H1 (cell line): ENCODE measurements at regions not wholly inside any gene's neighbourhood (a gene's known extent, or its start where the extent isn't known, plus 50 kb on each side); places are given as distances from the start of the nearest gene placed in this dataset.

ENCODE experiments used
- CTCF ChIA-PET: fragments of 300-600 bp; sonication (Branson Sonifier 250); formaldehyde crosslinking; loops from one replicate; lab custom pipeline; 2021; ENCODE audit not compliant: partially characterized antibody; lab: Charles Lee
- POLR2A ChIA-PET: fragments of 300-600 bp; sonication (Branson Sonifier 250); formaldehyde crosslinking; loops from one replicate; lab custom pipeline; 2021; ENCODE audit warnings: inconsistent platforms; ENCODE audit not compliant: partially characterized antibody; lab: Charles Lee
- DNase-seq, 2 experiments: peaks; one replicate each; pipeline versions ENCODE4 v3.0.0 to v3.0.0-alpha.2; 2010 to 2022; ENCODE audit warnings: low spot score in 2 of 2, low read depth in 1 of 2, mixed read lengths in 1 of 2
- FAIRE-seq: peaks from 2 replicates; lab custom pipeline; 2011; peaks lifted over from hg19 to GRCh38; lab: Jason Lieb, UNC
- H2AFZ ChIP-seq: 2 replicates; pipeline ENCODE4 v1.8.1; 2012; ENCODE audit warnings: low read length, inconsistent platforms
- H2AK5ac ChIP-seq: 2 replicates; pipeline ENCODE4 v1.6.1; 2013; ENCODE audit warnings: low read depth, low read length
- H2BK120ac ChIP-seq: replicated peaks from 2 replicates; pipeline ENCODE3; 2013; ENCODE audit warnings: low read depth, low read length, inconsistent platforms
- H2BK12ac ChIP-seq: 2 replicates; pipeline ENCODE4 v1.6.1; 2013; ENCODE audit warnings: low read depth, low read length
- H2BK15ac ChIP-seq: 2 replicates; pipeline ENCODE4 v1.6.1; 2013; ENCODE audit warnings: low read length
- H2BK20ac ChIP-seq: 2 replicates; pipeline ENCODE4 v1.6.1; 2013; ENCODE audit warnings: low read length
- H2BK5ac ChIP-seq: 2 replicates; pipeline ENCODE4 v1.6.1; 2013; ENCODE audit warnings: low read depth, low read length
- H3K14ac ChIP-seq: 2 replicates; pipeline ENCODE4 v1.6.1; 2013; ENCODE audit warnings: inconsistent platforms; ENCODE audit not compliant: insufficient read length
- H3K18ac ChIP-seq: 2 replicates; pipeline ENCODE4 v1.6.1; 2013; ENCODE audit warnings: low read length; ENCODE audit errors: extremely low read depth
- H3K23ac ChIP-seq: 2 replicates; pipeline ENCODE4 v1.6.1; 2013; ENCODE audit warnings: inconsistent platforms; ENCODE audit not compliant: insufficient read length
- H3K23me2 ChIP-seq: 2 replicates; pipeline ENCODE4 v1.6.1; 2013; ENCODE audit warnings: low read depth, low read length
- H3K27ac ChIP-seq: 2 replicates; pipeline ENCODE4 v1.6.1; 2011; ENCODE audit warnings: low read depth, low read length, inconsistent platforms
- H3K27me3 ChIP-seq, 4 experiments: replicated peaks in 1 of 4; 1 replicate in 1 of 4; 2 replicates in 3 of 4; pipeline versions ENCODE4 v1.6.1 to v1.8.1; 2011 to 2013; ENCODE audit warnings: low read length in 3 of 4, mild to moderate bottlenecking in 3 of 4, inconsistent platforms in 2 of 4, mixed read lengths in 2 of 4, moderate library complexity in 1 of 4; ENCODE audit not compliant: control insufficient read depth in 3 of 4, insufficient read depth in 3 of 4; ENCODE audit errors: extremely low read depth in 1 of 4
- H3K36me3 ChIP-seq, 4 experiments: 2 replicates each; pipeline versions ENCODE4 v1.6.1 to v1.8.1; 2011 to 2013; ENCODE audit warnings: mild to moderate bottlenecking in 4 of 4, low read length in 3 of 4, moderate library complexity in 2 of 4, control low read depth in 1 of 4, inconsistent platforms in 1 of 4; ENCODE audit not compliant: insufficient read depth in 4 of 4, control insufficient read depth in 2 of 4
- H3K4ac ChIP-seq: replicated peaks from 2 replicates; pipeline ENCODE3; 2013; ENCODE audit warnings: low read length, low read depth, mixed read lengths, inconsistent platforms; ENCODE audit not compliant: insufficient read length
- H3K4me1 ChIP-seq, 4 experiments: replicated peaks in 1 of 4; 1 replicate in 1 of 4; 2 replicates in 3 of 4; pipeline versions ENCODE4 v1.6.1 to v1.8.1; 2011 to 2013; ENCODE audit warnings: low read length in 3 of 4, inconsistent platforms in 2 of 4, mixed read lengths in 1 of 4; ENCODE audit not compliant: insufficient read depth in 4 of 4, control insufficient read depth in 3 of 4
- H3K4me2 ChIP-seq, 2 experiments: 2 replicates each; pipeline versions ENCODE4 v1.6.1 to v1.8.1; 2011 to 2013; ENCODE audit warnings: low read depth in 2 of 2, low read length in 2 of 2, control low read depth in 1 of 2, inconsistent platforms in 1 of 2, mild to moderate bottlenecking in 1 of 2; ENCODE audit not compliant: insufficient read depth in 1 of 2
- H3K4me3 ChIP-seq, 4 experiments: fragments of 200-600, 300-600 bp in 1 of 4; sonication (generic), shearing (Covaris generic), sonication (Bioruptor Twin) in 1 of 4; 2 replicates each; pipeline versions ENCODE4 v1.5.1 to v1.8.1; 2011 to 2016; ENCODE audit warnings: low read length in 4 of 4, low read depth in 3 of 4, control low read depth in 2 of 4, inconsistent platforms in 2 of 4, mild to moderate bottlenecking in 2 of 4, mixed read lengths in 1 of 4, moderate library complexity in 1 of 4; ENCODE audit not compliant: insufficient read depth in 2 of 4; ENCODE audit errors: extremely low read depth in 1 of 4
- H3K56ac ChIP-seq: replicated peaks from 2 replicates; pipeline ENCODE3; 2013; ENCODE audit warnings: low read depth, mild to moderate bottlenecking, mixed read lengths, low read length, inconsistent platforms; ENCODE audit not compliant: insufficient read length
- H3K79me1 ChIP-seq: 2 replicates; pipeline ENCODE4 v1.6.1; 2013; ENCODE audit warnings: low read depth, low read length, control low read depth
- H3K79me2 ChIP-seq, 2 experiments: 2 replicates each; pipeline versions ENCODE4 v1.6.1 to v1.8.1; 2012 to 2013; ENCODE audit warnings: low read length in 2 of 2, mild to moderate bottlenecking in 2 of 2, inconsistent platforms in 1 of 2; ENCODE audit not compliant: insufficient read depth in 2 of 2, control insufficient read depth in 1 of 2
- H3K9ac ChIP-seq, 4 experiments: replicated peaks in 1 of 4; 1 replicate in 1 of 4; 2 replicates in 3 of 4; pipeline versions ENCODE4 v1.6.1 to v1.8.1; 2011 to 2013; ENCODE audit warnings: low read depth in 3 of 4, low read length in 3 of 4, control low read depth in 2 of 4, mild to moderate bottlenecking in 2 of 4, moderate library complexity in 2 of 4, inconsistent platforms in 1 of 4; ENCODE audit errors: extremely low read depth in 1 of 4
- H3K9me3 ChIP-seq, 2 experiments: 2 replicates each; pipeline versions ENCODE4 v1.6.1 to v1.8.1; 2012 to 2013; ENCODE audit warnings: mild to moderate bottlenecking in 2 of 2, moderate library complexity in 2 of 2, control low read depth in 1 of 2, inconsistent platforms in 1 of 2, low read depth in 1 of 2, low read length in 1 of 2, mixed read lengths in 1 of 2; ENCODE audit not compliant: insufficient read depth in 2 of 2
- H4K20me1 ChIP-seq, 2 experiments: replicated peaks in 1 of 2; 2 replicates each; pipeline versions ENCODE3 to v1.8.1; 2011 to 2013; ENCODE audit warnings: inconsistent platforms in 2 of 2, low read length in 2 of 2, mild to moderate bottlenecking in 1 of 2; ENCODE audit not compliant: insufficient read depth in 2 of 2, control insufficient read depth in 1 of 2
- H4K5ac ChIP-seq: 2 replicates; pipeline ENCODE4 v1.6.1; 2013; ENCODE audit warnings: low read length, low read depth, mixed read lengths, inconsistent platforms; ENCODE audit not compliant: insufficient read length
- H4K8ac ChIP-seq: 2 replicates; pipeline ENCODE4 v1.8.0; 2013; ENCODE audit warnings: mild to moderate bottlenecking, moderate library complexity, low read length, inconsistent platforms; ENCODE audit not compliant: insufficient read depth; ENCODE audit errors: extremely low read depth
- H4K91ac ChIP-seq: replicated peaks from 2 replicates; pipeline ENCODE3; 2013; ENCODE audit warnings: low read length, mixed read lengths, inconsistent platforms; ENCODE audit not compliant: insufficient read length
- HDAC2 ChIP-seq, 2 experiments: fragments of 300-600 bp in 1 of 2; sonication (generic) in 1 of 2; IDR thresholded peaks; 2 replicates each; pipeline ENCODE4 v1.6.1; 2011 to 2012; ENCODE audit warnings: low read depth in 2 of 2, low read length in 2 of 2, mild to moderate bottlenecking in 2 of 2, moderate library complexity in 2 of 2, borderline replicate concordance in 1 of 2, inconsistent platforms in 1 of 2
- SIN3A ChIP-seq, 2 experiments: IDR thresholded peaks in 1 of 2; conservative IDR thresholded peaks in 1 of 2; 2 replicates each; pipeline ENCODE4 v1.6.1; 2011 to 2012; ENCODE audit warnings: low read length in 2 of 2, improper control_type of control experiment in 1 of 2, low read depth in 1 of 2, mild to moderate bottlenecking in 1 of 2
- TCF12 ChIP-seq: IDR thresholded peaks from 2 replicates; pipeline ENCODE4 v1.6.1; 2011; ENCODE audit warnings: low read depth, mild to moderate bottlenecking, low read length
- WGBS, 2 experiments: shearing (Covaris generic) in 1 of 2; methylation state at CpG; one replicate each; pipeline versions ENCODE4 v1.1.6 to v1.1.7; 2013 to 2015; ENCODE audit warnings: low lambda C conversion rate in 2 of 2, mixed read lengths in 2 of 2, inconsistent platforms in 1 of 2, low coverage in 1 of 2, missing lambda C conversion rate in 1 of 2; ENCODE audit not compliant: insufficient replicate concordance in 2 of 2, insufficient coverage in 1 of 2, insufficient read length in 1 of 2; ENCODE audit errors: extremely low coverage in 1 of 2, missing lambda C conversion rate in 1 of 2; 5-methylcytosine and 5-hydroxymethylcytosine counted together

DNA sequence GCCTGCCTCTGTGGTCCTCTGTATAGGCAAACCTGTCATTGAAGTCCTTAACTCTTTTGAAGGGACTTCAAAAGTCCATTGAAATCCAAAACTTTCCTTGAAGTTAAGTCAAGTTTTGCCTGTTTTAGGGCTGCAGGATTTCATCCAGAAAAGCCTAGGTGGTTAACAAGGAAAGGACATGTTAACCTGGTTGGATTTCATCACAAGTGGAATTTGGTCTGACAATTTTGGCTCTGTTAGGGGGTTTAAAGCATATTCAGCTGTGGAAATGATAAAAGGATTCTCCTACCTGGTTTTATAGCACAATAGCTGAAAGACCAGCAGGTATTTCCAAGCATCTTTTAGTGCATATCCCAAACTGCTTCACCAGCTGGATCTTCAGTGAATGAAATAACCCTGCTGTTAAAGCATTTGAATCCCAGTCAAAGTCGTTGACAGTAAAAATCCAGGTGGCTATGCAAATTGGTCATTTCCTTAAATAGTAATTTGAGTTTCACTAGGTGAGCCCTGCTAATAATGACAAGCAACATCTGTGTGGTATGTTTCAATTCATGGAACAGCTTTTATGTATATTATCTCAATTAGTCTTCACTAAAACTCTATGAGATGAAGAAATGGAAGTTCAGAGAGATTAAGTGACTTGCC lies 400.5 kb downstream of the ETNK1 start:
- no peak overlapping the region for H3K23ac ChIP-seq
- H4K20me1 ChIP-seq = no peaks in the 10 kb centered on the region
- H3K23me2 ChIP-seq = no peaks in the 10 kb centered on the region
- H3K14ac ChIP-seq = no peak overlapping the region
- peaks cover 0 to 9% (median 6%) of the 10 kb centered on the region in 4 experiments; a peak in 5 of 7 replicates for H3K4me1 ChIP-seq
- H2AFZ ChIP-seq = no peak overlapping the region
- no peak overlapping the region for H3K9ac ChIP-seq
- no peak for DNase-seq
- H3K4me3 ChIP-seq = peak overlapping the region in 1 of 4 experiments; percentile 30; a peak in 1 of 8 replicates
- CTCF ChIA-PET = interaction anchor here (0.9 to 1.5 kb wide), 4 partner anchors 20 to 195 kb away, joined by 3 to 4 read pairs (median 3); no protein-coding TSS in a partner anchor
- H3K79me2 ChIP-seq = no peaks in the 10 kb centered on the region
- no peak overlapping the region for H3K18ac ChIP-seq
- 0% methylated on average over 1 of the region's 1 CpG; no CpG with 5 or more reads in 1 of the 2 experiments for WGBS, 2 experiments
- H2BK12ac ChIP-seq = no peak overlapping the region
- no peaks in the 10 kb centered on the region for H3K9me3 ChIP-seq
- H3K27me3 ChIP-seq = no peaks in the 10 kb centered on the region
- peak overlapping the region; percentile 25 for H2BK120ac ChIP-seq
- peak overlapping the region in 1 of 2 experiments; percentile 33; a peak in 2 of 4 replicates for H3K4me2 ChIP-seq
- H4K8ac ChIP-seq = no peak overlapping the region
- no peaks in the 10 kb centered on the region for H3K79me1 ChIP-seq
- 0 out of 2 replicates have a peak overlapping the region, but pooled peaks have one; percentile 35 for H2BK20ac ChIP-seq
- H4K91ac ChIP-seq = no peak overlapping the region
- H3K27ac ChIP-seq = peak overlapping the region; percentile 50; the same call in 1 of the 2 replicates
- POLR2A ChIA-PET = no interaction called here
- no peak overlapping the region; the same call in 1 of the 2 replicates for H2BK5ac ChIP-seq
- H3K4ac ChIP-seq = no peak overlapping the region
- no peak overlapping the region for H2BK15ac ChIP-seq
- no peak overlapping the region for H2AK5ac ChIP-seq
- no peaks in the 10 kb centered on the region for H3K36me3 ChIP-seq
- no peak overlapping the region for H4K5ac ChIP-seq
- TF ChIP-seq TCF12 = peak; percentile 92
- TF ChIP-seq HDAC2 (IDR thresholded peaks at IDR 0.05; ENCODE audit: borderline replicate concordance in 1 of 2, low read depth in 2 of 2, low read length in 2 of 2) = no peak
- 0 out of 4 replicates have a peak, but pooled peaks of 1 of the 2 experiments have one; percentile 35 for TF ChIP-seq SIN3A (conservative IDR thresholded peaks at IDR 0.05 in 1 of 2, IDR thresholded peaks at IDR 0.05 in 1 of 2; ENCODE audit: low read depth in 1 of 2, low read length in 2 of 2)
- FAIRE-seq = peak; percentile 62
- H3K56ac ChIP-seq = no peak overlapping the region
